ENCODE measurements at regions not wholly inside any gene's neighbourhood (a gene's known extent, or its start where the extent isn't known, plus 50 kb on each side); places are given as distances from the start of the nearest gene placed in this dataset.

- no TSS peak for BruUV-seq (replicated peaks)
- H2AFZ ChIP-seq (replicated peaks; ENCODE audit: low read length, poor library complexity) = no peak overlapping the region
- H3K14ac ChIP-seq (replicated peaks; ENCODE audit: low read depth, low read length) = no peak overlapping the region
- H2BK5ac ChIP-seq (ENCODE audit: low read depth, low read length, poor library complexity, severe bottlenecking) = no peak overlapping the region
- H4K91ac ChIP-seq (ENCODE audit: insufficient read depth, low read depth, low read length) = no peak overlapping the region
- no peak overlapping the region for H3K18ac ChIP-seq (ENCODE audit: low read depth, low read length)
- H2AK9ac ChIP-seq (replicated peaks; ENCODE audit: low read depth, low read length, poor library complexity) = no peak overlapping the region
- H3K23ac ChIP-seq (ENCODE audit: low read depth, low read length) = no peak overlapping the region
- WGBS, 2 experiments (ENCODE audit: extremely low coverage in 2 of 2, insufficient read length in 1 of 2) = no CpG with 5 or more reads among the region's 2 CpGs
- no peak overlapping the region for H3K4ac ChIP-seq (ENCODE audit: low read depth, low read length)
- ChIA-PET POLR2A (ENCODE audit: unreplicated experiment) (no interaction called here), CTCF (no interaction called here)
- in situ Hi-C loops (cut with MboI; ENCODE audit: low sequenced_read_pairs) (no loop called here), dilution Hi-C loops (cut with HindIII; ENCODE audit: low sequenced_read_pairs, unreplicated experiment) (no loop called here), intact Hi-C loops (cut with micrococcal nuclease) (loop anchor here (5.0 kb wide), 1 partner anchor 1602 kb away; no protein-coding TSS in a partner anchor)
- no peaks in the 10 kb centered on the region for H3K9me3 ChIP-seq (ENCODE audit: control insufficient read depth, insufficient read depth, low read length)
- H2BK15ac ChIP-seq (ENCODE audit: low read depth, low read length) = no peak overlapping the region
- no peak overlapping the region for H3K4me2 ChIP-seq (ENCODE audit: low read depth, low read length)
- no peak overlapping the region for H3K4me3 ChIP-seq (ENCODE audit: insufficient read depth, low read depth, low read length)
- H3K9ac ChIP-seq (ENCODE audit: low read depth, low read length) = no peak overlapping the region
- H3K27ac ChIP-seq (ENCODE audit: insufficient read depth, low read length) = no peak overlapping the region
- H2AK5ac ChIP-seq (ENCODE audit: low read depth, low read length) = no peak overlapping the region
- no peaks in the 10 kb centered on the region for H3K4me1 ChIP-seq (ENCODE audit: control insufficient read depth, insufficient read depth, low read length)
- H2BK20ac ChIP-seq (ENCODE audit: low read depth, low read length) = no peak overlapping the region
- H3K56ac ChIP-seq (ENCODE audit: extremely low read depth, insufficient read depth, low read length) = no peak overlapping the region
- H3K9me1 ChIP-seq (ENCODE audit: insufficient read depth, low read length) = no peaks in the 10 kb centered on the region
- no peaks in the 10 kb centered on the region for H3K36me3 ChIP-seq (ENCODE audit: control insufficient read depth, insufficient read depth, low read length)
- no peak for ATAC-seq (ENCODE audit: low read depth)
- no peaks in the 10 kb centered on the region for H3K27me3 ChIP-seq (ENCODE audit: control insufficient read depth, insufficient read depth, low read length)
- H4K20me1 ChIP-seq (ENCODE audit: insufficient read depth, low read length) = no peaks in the 10 kb centered on the region
- TF ChIP-seq MAFK (IDR thresholded peaks at IDR 0.05; ENCODE audit: low read depth, low read length) (no peak), RCOR1 (IDR thresholded peaks at IDR 0.05; ENCODE audit: insufficient replicate concordance, low read length) (no peak), RAD21 (IDR thresholded peaks at IDR 0.05; ENCODE audit: low read length) (no peak), CEBPB (IDR thresholded peaks at IDR 0.05; ENCODE audit: low read depth, low read length) (no peak), SMC3 (IDR thresholded peaks at IDR 0.05; ENCODE audit: low read depth, low read length) (no peak), NFE2L2 (IDR thresholded peaks at IDR 0.05; ENCODE audit: low read depth, low read length) (no peak), POLR2A (IDR thresholded peaks at IDR 0.05; ENCODE audit: low read depth, low read length) (no peak), RFX5 (IDR thresholded peaks at IDR 0.05; ENCODE audit: low read depth, low read length) (no peak), MXI1 (IDR thresholded peaks at IDR 0.05; ENCODE audit: borderline replicate concordance, low read depth, low read length) (no peak), BHLHE40 (IDR thresholded peaks at IDR 0.05; ENCODE audit: low read depth, low read length) (no peak)
- TF ChIP-seq, protein P1, sequence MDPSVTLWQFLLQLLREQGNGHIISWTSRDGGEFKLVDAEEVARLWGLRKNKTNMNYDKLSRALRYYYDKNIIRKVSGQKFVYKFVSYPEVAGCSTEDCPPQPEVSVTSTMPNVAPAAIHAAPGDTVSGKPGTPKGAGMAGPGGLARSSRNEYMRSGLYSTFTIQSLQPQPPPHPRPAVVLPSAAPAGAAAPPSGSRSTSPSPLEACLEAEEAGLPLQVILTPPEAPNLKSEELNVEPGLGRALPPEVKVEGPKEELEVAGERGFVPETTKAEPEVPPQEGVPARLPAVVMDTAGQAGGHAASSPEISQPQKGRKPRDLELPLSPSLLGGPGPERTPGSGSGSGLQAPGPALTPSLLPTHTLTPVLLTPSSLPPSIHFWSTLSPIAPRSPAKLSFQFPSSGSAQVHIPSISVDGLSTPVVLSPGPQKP (IDR thresholded peaks at IDR 0.05; ENCODE audit: borderline replicate concordance, low read depth, low read length) = no peak
- TF ChIP-seq, protein P2, sequence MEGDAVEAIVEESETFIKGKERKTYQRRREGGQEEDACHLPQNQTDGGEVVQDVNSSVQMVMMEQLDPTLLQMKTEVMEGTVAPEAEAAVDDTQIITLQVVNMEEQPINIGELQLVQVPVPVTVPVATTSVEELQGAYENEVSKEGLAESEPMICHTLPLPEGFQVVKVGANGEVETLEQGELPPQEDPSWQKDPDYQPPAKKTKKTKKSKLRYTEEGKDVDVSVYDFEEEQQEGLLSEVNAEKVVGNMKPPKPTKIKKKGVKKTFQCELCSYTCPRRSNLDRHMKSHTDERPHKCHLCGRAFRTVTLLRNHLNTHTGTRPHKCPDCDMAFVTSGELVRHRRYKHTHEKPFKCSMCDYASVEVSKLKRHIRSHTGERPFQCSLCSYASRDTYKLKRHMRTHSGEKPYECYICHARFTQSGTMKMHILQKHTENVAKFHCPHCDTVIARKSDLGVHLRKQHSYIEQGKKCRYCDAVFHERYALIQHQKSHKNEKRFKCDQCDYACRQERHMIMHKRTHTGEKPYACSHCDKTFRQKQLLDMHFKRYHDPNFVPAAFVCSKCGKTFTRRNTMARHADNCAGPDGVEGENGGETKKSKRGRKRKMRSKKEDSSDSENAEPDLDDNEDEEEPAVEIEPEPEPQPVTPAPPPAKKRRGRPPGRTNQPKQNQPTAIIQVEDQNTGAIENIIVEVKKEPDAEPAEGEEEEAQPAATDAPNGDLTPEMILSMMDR (conservative IDR thresholded peaks at IDR 0.05; ENCODE audit: low read depth, low read length) = no peak
- H4K5ac ChIP-seq (ENCODE audit: low read depth, low read length) = no peak overlapping the region
- H3K79me1 ChIP-seq (ENCODE audit: low read depth in 1 of 2, low read length in 2 of 2) = no peaks in the 10 kb centered on the region
- DNase-seq = no peak
- H4K8ac ChIP-seq (ENCODE audit: low read depth in 2 of 2, low read length in 2 of 2) = no peak overlapping the region
- H2BK120ac ChIP-seq (ENCODE audit: low read depth, low read length) = no peak overlapping the region
Measured at GRCh38 chr11:104260456-104260855, 96.5 kb upstream of the PDGFD start.

Data from IMR-90 (cell line).